Hematopoietic multipotent progenitor cell treated with erythropoietin and hydrocortisone succinate and interleukin-3 and kit ligand, for 15 days (in vitro differentiated cells): ENCODE measurements at regions not wholly inside any gene's neighbourhood (a gene's known extent, or its start where the extent isn't known, plus 50 kb on each side); places are given as distances from the start of the nearest gene placed in this dataset.
"Not testable (repeated sequence)": the region's sequence is repeated elsewhere in the genome, so short reads cannot be mapped to it uniquely, and the experiment has no call there.

Source experiments
- DNase-seq: peaks from one replicate; pipeline ENCODE4 v3.0.0-alpha.2; 2015; ENCODE audit warnings: low spot score

DNA sequence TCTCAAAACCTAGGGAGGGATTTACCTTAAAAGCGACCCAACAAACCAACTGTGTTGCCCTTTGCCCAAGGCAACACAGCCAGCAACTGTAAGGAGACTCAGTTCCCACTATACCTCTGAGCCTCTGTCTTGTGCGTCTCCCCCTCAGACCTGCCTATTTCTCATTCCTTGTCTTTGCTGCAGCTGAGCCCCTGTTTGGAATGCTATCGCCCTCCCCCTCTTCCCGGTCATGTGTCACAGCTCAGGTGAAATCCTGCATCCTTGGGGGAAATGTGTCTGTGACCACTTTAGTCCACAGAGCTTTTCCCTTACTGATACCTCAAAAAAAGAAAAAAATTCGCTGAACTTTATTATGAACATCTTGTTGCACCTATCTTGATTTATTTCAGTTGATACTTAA lies 52.0 kb upstream of the LRIG1 start:
- no peak for DNase-seq

DNA sequence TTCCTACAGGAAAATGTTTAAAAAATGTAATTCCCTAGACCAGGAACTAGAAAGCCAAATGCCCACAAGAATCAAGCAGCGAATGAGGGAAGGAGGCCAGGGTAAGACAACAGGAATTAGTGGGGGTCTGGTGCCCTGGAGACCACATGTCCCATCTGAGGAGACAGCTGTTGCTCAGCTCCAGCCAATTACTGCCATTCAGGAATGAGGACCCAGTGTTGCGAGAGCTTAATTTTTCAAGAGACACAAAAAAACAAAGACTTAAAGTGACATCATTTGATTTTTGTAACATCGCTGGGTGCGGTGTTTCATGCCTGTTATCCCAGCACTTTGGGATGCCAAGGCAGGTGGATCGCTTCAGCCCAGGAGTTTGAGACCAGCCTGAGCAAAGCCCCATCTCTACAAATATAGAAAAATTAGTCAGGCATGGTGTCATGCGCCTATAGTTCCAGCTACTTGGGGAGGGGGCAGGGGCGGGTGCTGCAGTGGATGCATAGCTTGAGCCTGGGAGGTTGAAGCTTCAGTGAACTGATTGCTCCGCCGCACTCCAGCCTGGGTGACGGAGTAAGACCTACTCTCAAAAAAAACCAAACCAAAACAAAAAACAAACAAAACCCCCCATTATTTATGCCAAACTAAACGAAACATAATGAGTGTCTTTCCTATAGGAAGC lies 52.8 kb upstream of the LRIG1 start:
- DNase-seq = no peak

DNA sequence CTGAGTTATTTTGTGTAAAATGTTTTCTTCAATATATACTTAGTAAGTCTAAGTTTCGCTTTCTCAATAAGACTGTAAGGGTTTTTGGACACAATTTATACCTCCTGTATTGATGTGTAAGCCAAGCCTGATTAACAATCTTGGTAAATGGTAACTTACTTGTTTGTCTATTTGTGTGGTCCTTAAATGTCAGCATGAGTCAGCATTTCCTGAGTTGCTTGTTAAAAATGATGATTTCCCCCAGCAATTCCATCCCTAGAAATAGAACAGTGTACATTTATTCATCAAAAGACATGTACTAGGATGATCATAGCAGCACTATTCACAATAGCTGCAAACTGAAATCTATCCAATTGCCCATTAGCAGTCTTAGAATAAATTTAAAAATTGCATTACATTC lies 53.4 kb upstream of the LRIG1 start:
- DNase-seq = no peak

DNA sequence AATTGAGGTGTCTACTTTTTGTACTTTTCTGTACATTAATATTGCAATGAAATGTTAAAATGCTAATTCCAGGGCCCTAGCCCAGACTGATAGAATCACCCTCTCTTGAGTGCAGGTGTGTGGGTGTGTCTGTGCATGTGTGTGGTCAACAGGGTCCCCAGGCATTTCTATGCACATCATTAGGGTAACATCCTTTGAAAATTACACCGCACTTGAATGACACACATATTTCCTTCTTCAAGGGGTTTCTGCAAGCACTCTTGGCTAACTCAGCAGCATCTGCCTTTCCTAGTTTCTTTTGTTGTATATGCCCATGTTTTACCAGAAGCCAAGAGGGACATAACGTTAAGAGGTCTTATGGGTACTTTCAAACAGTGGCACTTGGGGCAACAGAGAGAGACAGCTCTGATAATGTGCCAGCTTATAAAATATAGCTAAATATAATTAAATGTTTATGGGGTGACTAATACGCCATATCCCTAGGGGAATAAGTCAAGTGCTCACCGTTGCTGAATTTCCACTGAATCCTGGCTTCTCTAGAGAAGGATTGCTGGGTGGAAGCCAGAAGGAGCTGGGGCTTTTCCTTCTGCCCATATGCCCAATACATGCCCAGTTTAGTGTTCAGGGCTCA lies 54.5 kb upstream of the LRIG1 start:
- DNase-seq = no peak

DNA sequence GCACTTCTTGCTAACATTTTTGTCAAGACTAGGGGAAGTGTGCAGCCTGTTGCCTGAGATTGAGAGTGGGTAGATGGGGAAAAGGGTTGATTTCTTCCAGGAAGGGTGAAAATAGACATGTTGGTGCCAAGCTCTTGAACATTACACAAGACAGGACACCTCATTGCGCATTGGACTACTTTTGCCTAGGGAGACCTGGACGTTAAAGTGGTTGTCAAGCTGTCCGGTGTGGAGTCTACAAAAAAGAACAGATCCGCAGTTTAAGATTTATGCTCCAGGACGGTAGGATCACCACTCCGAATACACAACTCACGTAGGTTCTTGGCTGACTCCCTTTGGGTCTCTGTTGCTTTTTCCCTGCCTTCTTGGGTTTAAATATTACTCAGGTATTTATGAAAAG lies 56.3 kb upstream of the LRIG1 start:
- no peak for DNase-seq

DNA sequence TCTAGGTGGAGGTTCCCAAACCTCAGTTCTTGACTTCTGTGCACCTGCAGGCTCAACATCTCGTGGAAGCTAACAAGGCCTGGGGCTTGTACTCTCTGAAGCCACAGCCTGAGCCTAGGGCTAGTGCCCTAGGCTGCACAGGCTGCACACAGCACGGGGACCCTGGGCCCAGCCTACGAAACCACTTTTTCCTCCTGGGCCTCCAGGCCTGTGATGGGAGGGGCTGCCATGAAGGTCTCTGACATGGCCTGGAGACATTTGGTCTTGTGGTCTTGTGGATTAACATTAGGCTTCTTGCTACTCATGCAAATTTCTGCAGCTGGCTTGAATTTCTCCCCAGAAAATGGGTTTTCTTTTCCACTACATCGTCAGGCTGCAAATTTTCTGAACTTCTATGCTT lies 59.1 kb upstream of the LRIG1 start:
- DNase-seq = not testable (repeated sequence)

DNA sequence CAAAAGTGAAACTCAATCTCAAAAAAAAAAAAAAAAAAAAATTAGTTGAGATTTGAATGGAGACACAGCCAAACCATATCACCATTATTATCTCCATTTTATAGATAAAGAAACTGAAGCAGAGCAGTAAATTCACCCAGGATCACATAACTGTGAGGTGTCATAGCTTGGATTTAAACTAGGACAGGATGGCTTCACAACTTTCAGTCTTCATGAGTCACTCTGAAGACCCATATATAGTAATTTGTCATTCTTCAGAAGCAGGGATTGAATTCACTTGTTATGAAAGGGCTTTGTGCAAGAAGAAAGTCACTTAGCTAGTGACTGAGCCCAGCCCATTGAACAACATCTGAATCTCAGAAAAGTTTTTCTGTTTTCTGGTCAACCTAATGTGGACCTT lies 60.5 kb upstream of the LRIG1 start:
- no peak for DNase-seq

DNA sequence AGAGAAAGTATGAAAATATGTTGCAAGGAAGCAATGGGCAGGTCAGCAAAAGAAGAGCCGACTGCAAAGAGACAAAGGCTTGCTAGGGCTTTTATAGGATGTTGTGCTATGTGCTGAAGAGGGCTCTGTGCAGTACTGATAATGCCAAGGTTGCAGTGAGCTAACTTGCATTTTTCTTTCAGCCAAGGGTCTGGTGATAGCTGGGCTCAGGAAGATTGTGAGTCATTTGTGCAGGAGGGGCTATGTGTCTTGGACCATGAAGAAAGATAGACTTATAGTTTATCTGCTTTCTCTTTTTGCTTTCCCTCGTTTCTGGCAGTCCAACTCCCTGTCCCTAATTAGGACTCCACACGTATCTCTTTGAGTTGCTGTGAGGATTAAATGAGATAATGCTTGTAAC lies 64.5 kb upstream of the LRIG1 start:
- DNase-seq = no peak

DNA sequence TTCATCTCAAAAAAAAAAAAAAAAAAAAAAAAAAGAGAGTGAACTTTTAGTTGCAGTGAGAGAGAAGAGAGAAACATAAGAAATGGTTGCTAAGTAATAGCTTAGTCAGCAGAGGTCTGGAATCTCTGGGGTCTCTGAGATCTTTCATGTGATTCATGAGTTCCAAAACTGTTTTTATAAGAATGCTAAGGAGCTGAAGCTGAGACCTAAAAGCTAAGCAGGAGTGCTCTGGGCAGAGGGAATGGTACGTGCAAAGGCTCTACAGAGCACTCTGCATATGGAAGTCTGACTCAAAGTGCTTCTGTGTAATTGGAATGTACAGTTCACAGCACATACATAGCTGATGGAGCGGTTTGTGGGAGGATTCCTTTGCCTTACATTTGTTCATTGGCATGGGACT lies 66.3 kb upstream of the LRIG1 start:
- no peak for DNase-seq

DNA sequence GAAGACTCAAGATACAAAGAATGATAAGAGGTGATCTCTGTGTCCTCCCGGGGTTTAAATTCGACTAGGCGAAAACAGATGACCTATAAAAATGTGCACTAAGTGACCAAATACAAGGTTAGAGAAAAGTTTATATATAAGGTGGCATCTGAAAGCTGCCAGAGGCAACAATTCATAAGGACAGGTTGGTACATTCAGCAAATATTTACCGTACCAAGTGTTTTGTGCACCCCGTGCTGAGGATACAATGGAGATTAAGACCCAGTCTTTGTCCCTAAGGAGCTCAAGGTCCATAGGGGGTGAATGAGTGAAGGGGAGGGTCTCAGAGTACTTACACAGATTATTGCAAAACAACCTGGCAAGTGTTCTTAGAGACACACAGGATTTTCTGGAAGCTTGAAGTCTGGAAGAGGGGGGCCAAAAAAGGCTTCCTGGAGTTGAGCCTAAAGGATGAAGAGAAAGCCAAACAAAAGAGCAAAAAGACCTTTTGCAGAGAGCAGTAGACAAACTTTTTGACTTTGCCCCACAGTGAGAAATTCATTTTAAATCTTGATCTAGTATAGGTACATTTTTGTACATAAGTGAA lies 71.4 kb upstream of the LRIG1 start:
- DNase-seq = no peak

DNA sequence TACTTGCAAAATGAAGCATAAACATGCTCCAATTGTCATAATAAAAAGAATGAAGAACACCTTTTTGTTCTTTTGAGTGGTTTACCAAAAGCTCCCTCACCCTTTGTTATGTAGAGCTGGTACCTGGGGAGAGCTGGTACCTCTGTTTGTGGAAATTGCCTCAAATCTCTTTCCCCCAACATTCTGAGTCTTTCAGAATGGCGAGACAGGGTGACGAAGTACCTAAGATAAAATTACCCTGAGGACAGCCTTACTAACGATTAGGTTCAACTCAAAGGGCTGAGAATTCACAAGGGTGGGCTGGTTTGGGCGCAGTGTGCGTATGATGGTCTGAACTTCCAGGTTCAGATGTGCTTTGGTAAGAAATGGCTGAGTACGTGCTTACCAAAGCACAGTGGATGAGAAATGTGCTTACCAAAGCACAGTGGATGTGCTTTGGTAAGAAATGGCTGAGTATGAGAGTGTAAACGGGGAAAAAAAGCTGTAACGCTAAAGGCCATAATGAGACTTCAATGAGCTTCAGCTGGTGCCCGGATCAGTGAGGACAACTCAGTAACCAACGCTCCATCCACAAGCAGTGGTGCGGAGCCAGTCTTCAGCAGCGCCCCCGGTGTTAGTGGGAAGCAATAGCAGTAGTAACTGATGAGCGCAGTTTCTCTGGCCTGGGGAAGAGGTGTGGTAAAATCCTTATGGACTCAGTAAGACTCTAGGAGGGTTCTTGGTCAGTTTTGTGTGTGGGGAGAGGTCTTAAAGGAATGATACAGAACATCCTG lies 72.3 kb upstream of the LRIG1 start:
- no peak for DNase-seq

DNA sequence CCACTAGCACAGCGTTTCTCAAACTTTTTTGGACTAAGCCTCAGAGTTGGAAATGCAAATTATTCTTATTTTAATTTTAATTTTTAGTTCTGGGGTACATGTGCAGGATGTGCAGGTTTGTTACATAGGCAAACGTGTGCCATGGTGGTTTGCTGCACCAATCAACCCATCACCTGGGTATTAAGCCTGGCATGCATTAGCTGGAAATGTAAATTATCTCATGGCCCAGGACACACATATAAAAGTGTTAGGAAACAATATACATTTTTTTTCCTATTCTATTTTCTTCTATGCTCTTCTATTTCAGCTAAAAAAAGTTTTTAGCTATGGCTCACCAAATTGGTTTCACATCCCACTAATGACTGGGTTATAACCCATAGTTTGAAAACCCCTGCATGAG lies 73.3 kb upstream of the LRIG1 start:
- no peak for DNase-seq

DNA sequence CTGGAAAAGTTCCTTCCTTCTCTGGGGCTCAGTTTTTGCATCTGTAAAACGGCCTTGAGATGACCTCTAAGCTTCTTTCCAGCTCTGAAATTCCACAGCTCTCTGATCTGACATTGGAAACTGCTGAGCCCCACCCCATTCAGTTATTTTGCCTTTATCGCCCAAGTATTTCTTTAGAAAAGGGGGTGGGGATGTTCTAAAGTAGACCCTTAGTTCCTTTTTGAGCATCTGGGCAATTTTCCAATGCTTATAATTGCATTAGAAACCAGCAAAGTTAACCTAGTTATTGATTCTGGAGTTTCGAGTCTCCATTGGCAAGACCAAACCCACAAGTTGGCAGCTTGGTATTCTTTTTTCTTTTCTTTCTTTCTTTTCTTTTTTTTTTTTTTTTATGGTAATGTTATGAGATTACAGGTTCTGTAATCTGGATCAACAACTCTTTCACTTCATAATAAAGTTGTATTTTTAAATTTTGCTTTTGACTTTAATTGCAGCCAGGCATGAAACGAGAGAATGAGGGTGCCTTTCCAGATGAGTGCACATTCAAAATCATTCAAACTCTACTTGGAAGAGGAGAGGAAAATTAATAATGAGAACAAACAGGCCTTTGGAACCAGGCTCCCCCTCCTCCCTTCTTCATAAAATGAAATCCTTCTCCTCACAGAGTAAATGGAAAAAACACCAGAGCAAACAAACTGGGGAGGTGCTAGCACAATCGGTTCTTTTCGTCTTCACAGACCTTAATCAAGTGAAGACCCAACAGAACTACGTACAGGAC lies 76.8 kb upstream of the LRIG1 start:
- DNase-seq = no peak

DNA sequence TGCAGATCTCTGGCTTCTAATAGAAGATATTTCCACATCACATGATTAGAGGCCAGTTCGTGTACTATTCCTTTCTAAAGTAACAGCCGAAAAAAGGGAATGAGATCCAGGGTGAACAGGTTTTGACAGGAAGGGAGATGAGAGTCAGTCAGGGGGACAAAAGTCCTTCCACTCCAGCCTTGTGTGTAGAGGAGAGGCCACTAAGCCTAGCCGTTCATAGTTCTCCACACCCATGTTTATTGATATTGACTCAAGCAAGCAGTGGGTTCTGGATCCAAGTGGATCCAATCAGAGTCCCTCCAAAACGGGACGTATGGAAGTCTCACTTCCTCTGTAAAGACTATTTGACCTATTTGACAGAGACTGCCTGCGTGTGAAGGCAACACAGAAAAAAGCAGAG lies 80.4 kb upstream of the LRIG1 start:
- DNase-seq = no peak

DNA sequence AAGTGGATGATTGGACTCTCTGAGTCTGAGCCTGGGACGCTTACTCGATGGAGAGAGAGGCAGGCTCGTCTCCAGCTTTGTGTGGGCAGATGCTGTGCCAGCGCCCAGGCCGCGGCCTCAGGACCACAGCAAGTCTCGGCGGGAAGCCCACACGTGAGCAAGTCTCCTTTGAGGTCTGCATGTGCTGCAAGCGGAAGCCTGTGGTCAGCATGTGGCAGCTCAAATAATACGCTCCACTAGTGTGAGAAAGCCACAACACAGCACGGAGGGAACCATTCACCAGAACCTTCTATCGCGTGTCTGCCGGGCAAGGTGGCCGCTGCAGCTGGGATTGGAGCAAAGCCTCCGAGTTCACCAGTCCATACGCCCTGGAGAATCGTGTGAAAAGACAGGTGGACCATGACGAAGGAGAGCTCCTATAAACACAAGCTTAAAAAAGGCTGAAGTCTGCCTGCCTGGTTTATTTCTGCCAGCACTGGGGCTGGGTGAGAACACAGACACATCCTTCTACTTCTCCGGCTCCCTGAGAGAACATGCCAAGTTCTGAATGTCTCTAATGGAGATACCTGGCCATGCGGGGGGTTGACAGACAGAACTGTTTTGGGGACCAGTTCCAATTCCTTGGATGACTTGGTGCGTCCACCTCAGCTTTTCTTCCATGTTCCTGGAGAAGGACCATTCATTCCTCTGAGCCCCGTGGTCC lies 82.0 kb upstream of the LRIG1 start:
- DNase-seq = no peak

DNA sequence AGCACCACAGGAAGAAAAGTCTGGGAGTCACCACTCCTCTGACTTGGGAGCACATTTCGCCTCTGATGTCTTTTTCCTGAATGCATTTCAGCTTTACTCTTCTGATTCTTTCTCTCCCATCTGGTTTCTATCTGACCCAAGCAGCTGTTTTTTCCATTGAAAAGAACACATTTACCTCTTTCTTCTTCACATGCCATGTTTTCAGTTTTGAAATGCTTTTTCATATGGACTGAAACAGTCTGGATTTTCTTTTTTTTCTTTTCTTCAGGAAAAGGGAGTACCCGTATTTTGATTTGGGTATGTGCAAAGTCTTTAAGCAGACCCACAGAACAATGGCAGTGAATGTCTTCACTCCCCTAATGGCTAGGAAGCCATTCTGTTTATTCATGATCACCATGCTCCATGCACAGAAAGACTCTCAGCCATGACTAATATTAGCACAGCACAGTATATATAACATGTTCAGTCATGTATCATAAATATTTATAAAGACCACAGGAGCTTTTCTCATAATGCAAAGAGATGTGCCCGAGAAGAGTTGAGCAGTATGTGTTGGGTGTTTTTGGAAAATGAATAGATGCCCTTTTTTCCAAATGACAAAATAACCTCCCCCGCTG lies 82.7 kb upstream of the LRIG1 start:
- DNase-seq = no peak

DNA sequence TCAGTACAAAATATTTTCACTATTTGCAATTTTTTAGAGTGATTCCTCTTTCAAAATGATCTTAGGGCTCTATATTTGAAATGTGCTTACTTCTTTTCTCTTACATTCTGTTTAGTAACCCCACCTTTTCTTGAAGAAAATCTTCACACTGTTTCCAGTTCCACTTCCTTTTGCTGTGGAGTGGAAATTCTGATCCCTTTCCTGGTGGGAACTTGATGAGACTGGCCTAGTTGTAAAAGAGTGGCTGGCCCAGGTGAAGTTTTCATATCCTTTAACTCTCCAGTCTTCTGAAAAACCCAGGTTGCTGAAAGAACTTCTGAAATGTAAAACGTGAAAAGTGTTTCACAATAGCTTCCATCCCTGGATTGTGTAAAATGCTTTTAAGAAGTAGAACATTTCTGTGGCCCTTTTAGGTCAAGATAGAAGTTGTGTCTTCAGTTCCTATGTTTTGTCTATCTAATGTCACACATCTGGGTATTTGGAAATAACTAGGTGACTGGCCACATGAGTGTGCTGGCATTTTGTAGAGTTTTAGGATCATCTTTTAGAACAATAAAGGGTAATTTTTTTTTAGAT lies 84.8 kb upstream of the LRIG1 start:
- DNase-seq = no peak

DNA sequence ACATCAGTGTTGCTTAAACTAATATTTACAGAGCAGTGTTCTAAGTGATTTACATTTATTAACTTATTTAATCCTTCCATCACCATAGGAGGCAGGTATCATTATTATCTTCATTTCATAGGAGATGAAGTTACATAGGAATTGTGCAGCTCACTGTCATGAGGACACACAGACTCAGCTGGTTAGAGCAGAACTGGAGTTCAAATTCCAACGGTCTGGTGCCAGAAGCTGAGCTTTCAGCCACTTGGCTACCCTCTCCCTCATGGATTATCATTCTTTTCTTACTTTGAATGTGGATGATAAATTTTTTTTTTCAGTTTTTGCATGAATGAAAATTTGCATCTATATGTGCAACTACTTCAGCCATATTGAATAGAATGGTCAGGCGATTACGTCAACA lies 86.0 kb upstream of the LRIG1 start:
- no peak for DNase-seq

DNA sequence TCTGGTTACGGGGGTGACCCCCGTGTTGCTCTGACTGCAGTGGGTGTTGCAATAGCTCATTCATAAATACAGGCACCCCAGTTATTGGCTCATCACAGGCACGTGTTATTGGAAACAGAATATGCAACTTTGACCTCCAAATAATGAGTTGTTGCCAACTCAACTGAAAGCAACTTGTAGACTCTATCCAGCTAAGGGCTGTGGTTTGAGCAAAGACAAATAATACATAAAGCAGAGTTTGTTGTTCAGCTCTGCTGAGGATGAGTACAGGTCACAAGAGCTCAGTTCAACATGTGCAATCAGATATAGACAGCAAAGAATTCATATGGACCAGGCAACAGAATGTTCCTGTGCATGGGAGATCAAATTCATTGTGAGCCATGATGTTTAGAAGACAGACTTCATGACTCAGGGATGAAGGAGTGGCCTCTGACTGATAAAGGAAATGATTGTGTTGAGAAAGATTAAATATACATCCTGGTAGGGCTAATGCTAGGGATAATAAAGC lies 87.6 kb upstream of the LRIG1 start:
- DNase-seq = no peak

DNA sequence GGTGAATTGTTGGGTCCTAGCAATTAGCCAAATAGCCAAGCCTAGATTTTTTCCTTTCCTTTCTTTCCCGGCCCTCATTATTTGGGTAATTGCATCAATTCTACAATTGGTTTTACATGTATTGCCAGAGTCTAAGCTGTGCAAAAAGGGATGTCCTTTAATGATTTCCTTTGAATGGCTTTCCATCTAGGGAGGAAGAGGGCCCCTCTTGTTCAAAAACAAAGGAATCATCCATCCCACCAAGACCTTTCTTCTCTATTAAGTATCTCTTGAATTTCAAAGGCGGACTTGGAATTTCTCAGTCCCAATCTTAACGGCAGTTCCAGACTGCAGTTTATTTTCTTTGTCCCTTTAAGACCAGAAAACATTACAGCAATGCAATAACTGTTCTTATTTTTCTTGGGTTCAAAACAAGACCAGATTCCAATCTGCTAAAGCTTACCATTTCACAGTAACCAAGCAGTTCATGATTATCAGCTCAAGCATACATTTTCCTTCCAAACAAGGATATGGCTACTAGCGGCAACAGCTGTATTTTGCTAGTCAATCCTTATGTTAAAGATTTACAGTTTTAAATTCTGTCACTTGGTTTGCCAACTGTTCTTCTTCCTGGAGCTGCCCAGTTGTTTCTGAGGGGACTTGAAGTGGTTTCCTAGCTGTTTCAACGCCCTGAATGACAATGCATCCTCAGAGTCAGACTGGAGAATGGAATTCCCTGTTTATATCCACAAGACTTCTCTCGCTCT lies 91.4 kb upstream of the LRIG1 start:
- no peak for DNase-seq
